ENCODE measurements at regions not wholly inside any gene's neighbourhood (a gene's known extent, or its start where the extent isn't known, plus 50 kb on each side); places are given as distances from the start of the nearest gene placed in this dataset.

GRCh38 chr16:87028481-87029320 lies 288.5 kb downstream of the C16orf95 start:
- TF ChIP-seq CTCF (conservative IDR thresholded peaks at IDR 0.05; ENCODE audit: low read depth, low read length) (no peak), EZH2 (IDR thresholded peaks at IDR 0.05; ENCODE audit: borderline replicate concordance, low read depth, low read length, poor library complexity, severe bottlenecking) (no peak)
